ENCODE measurements at regions not wholly inside any gene's neighbourhood (a gene's known extent, or its start where the extent isn't known, plus 50 kb on each side); places are given as distances from the start of the nearest gene placed in this dataset.

GRCh38 chr13:39217471-39217870, 179.2 kb downstream of the NHLRC3 start:
- TF ChIP-seq TAF1 (IDR thresholded peaks at IDR 0.05; ENCODE audit: borderline replicate concordance, insufficient read depth, low read length), result no peak
- TF ChIP-seq SIN3A (IDR thresholded peaks at IDR 0.05; ENCODE audit: borderline replicate concordance, insufficient read depth, low read length), result no peak
- no peak for TF ChIP-seq POLR2AphosphoS5 (IDR thresholded peaks at IDR 0.05; ENCODE audit: low read depth, low read length)
- TF ChIP-seq REST (IDR thresholded peaks at IDR 0.05; ENCODE audit: insufficient read depth in 1 of 2, low read depth in 2 of 2, low read length in 2 of 2), result no peak
- TF ChIP-seq FOXP2 (optimal IDR thresholded peaks at IDR 0.05; ENCODE audit: borderline replicate concordance, extremely low read depth, extremely low read length, insufficient read depth), result no peak

- TF ChIP-seq TAF1 (IDR thresholded peaks at IDR 0.05; ENCODE audit: borderline replicate concordance, insufficient read depth, low read length), result no peak
- no peak for TF ChIP-seq FOXP2 (optimal IDR thresholded peaks at IDR 0.05; ENCODE audit: borderline replicate concordance, extremely low read depth, extremely low read length, insufficient read depth)
- TF ChIP-seq REST (IDR thresholded peaks at IDR 0.05; ENCODE audit: insufficient read depth in 1 of 2, low read depth in 2 of 2, low read length in 2 of 2), result no peak
- no peak for TF ChIP-seq SIN3A (IDR thresholded peaks at IDR 0.05; ENCODE audit: borderline replicate concordance, insufficient read depth, low read length)
- TF ChIP-seq POLR2AphosphoS5 (IDR thresholded peaks at IDR 0.05; ENCODE audit: low read depth, low read length), result no peak
Measured at GRCh38 chr13:39224671-39225240, 186.5 kb downstream of the NHLRC3 start.

GRCh38 chr13:39225860-39226259, 187.6 kb downstream of the NHLRC3 start:
- TF ChIP-seq POLR2AphosphoS5 (IDR thresholded peaks at IDR 0.05; ENCODE audit: low read depth, low read length) (no peak), TAF1 (IDR thresholded peaks at IDR 0.05; ENCODE audit: borderline replicate concordance, insufficient read depth, low read length) (no peak), SIN3A (IDR thresholded peaks at IDR 0.05; ENCODE audit: borderline replicate concordance, insufficient read depth, low read length) (no peak), FOXP2 (optimal IDR thresholded peaks at IDR 0.05; ENCODE audit: borderline replicate concordance, extremely low read depth, extremely low read length, insufficient read depth) (no peak), REST (IDR thresholded peaks at IDR 0.05; ENCODE audit: insufficient read depth in 1 of 2, low read depth in 2 of 2, low read length in 2 of 2) (no peak)

- TF ChIP-seq FOXP2 (optimal IDR thresholded peaks at IDR 0.05; ENCODE audit: borderline replicate concordance, extremely low read depth, extremely low read length, insufficient read depth), result no peak
- TF ChIP-seq POLR2AphosphoS5 (IDR thresholded peaks at IDR 0.05; ENCODE audit: low read depth, low read length), result no peak
- TF ChIP-seq SIN3A (IDR thresholded peaks at IDR 0.05; ENCODE audit: borderline replicate concordance, insufficient read depth, low read length), result no peak
- no peak for TF ChIP-seq REST (IDR thresholded peaks at IDR 0.05; ENCODE audit: insufficient read depth in 1 of 2, low read depth in 2 of 2, low read length in 2 of 2)
- TF ChIP-seq TAF1 (IDR thresholded peaks at IDR 0.05; ENCODE audit: borderline replicate concordance, insufficient read depth, low read length), result no peak
Measured at GRCh38 chr13:39226359-39226758, 188.1 kb downstream of the NHLRC3 start.
